HG03159 (cell line): ENCODE measurements at regions not wholly inside any gene's neighbourhood (a gene's known extent, or its start where the extent isn't known, plus 50 kb on each side); places are given as distances from the start of the nearest gene placed in this dataset.
"Not testable (repeated sequence)": the region's sequence is repeated elsewhere in the genome, so short reads cannot be mapped to it uniquely, and the experiment has no call there.

ENCODE experiments used
- ATAC-seq: cut with Tn5 transposase; IDR thresholded peaks from one replicate; pipeline ENCODE4 v1.9.1; 2021; ENCODE audit warnings: mild to moderate bottlenecking, moderate library complexity; ENCODE audit not compliant: unreplicated experiment

GRCh38 chr14:25350021-25350420, 300.1 kb upstream of the STXBP6 start:
- no peak for ATAC-seq

GRCh38 chr14:25349269-25349668, 299.3 kb upstream of the STXBP6 start:
- no peak for ATAC-seq

GRCh38 chr14:25340882-25341281, 290.9 kb upstream of the STXBP6 start:
- no peak for ATAC-seq

- no peak for ATAC-seq
Measured at GRCh38 chr14:25322784-25323183, 272.8 kb upstream of the STXBP6 start.

- not testable (repeated sequence) for ATAC-seq
Measured at GRCh38 chr14:25316007-25316406, 266.1 kb upstream of the STXBP6 start.

GRCh38 chr14:25308244-25308643, 258.3 kb upstream of the STXBP6 start:
- ATAC-seq = no peak

- ATAC-seq = no peak
Measured at GRCh38 chr14:25303934-25304333, 254.0 kb upstream of the STXBP6 start.

- no peak for ATAC-seq
Measured at GRCh38 chr14:25298238-25298637, 248.3 kb upstream of the STXBP6 start.

GRCh38 chr14:25290154-25290553, 240.2 kb upstream of the STXBP6 start:
- ATAC-seq = not testable (repeated sequence)

- no peak for ATAC-seq
Measured at GRCh38 chr14:25274529-25274928, 224.6 kb upstream of the STXBP6 start.

GRCh38 chr14:25267186-25267585, 217.2 kb upstream of the STXBP6 start:
- no peak for ATAC-seq

GRCh38 chr14:25259470-25259869, 209.5 kb upstream of the STXBP6 start:
- ATAC-seq = no peak

- ATAC-seq = no peak
Measured at GRCh38 chr14:25252793-25253192, 202.8 kb upstream of the STXBP6 start.

- ATAC-seq = no peak
Measured at GRCh38 chr14:25250516-25250915, 200.6 kb upstream of the STXBP6 start.

- no peak for ATAC-seq
Measured at GRCh38 chr14:25247609-25248008, 197.7 kb upstream of the STXBP6 start.

GRCh38 chr14:25246751-25247150, 196.8 kb upstream of the STXBP6 start:
- ATAC-seq = no peak

GRCh38 chr14:25239170-25239569, 189.2 kb upstream of the STXBP6 start:
- no peak for ATAC-seq

GRCh38 chr14:25237845-25238244, 187.9 kb upstream of the STXBP6 start:
- no peak for ATAC-seq

GRCh38 chr14:25233613-25234012, 183.7 kb upstream of the STXBP6 start:
- ATAC-seq = no peak

GRCh38 chr14:25231004-25231403, 181.1 kb upstream of the STXBP6 start:
- no peak for ATAC-seq

- no peak for ATAC-seq
Measured at GRCh38 chr14:25226214-25226613, 176.3 kb upstream of the STXBP6 start.

- no peak for ATAC-seq
Measured at GRCh38 chr14:25222256-25222655, 172.3 kb upstream of the STXBP6 start.

GRCh38 chr14:25220514-25220913, 170.6 kb upstream of the STXBP6 start:
- no peak for ATAC-seq

GRCh38 chr14:25215607-25216006, 165.7 kb upstream of the STXBP6 start:
- ATAC-seq = no peak
